MG63 (cell line): ENCODE measurements at regions not wholly inside any gene's neighbourhood (a gene's known extent, or its start where the extent isn't known, plus 50 kb on each side); places are given as distances from the start of the nearest gene placed in this dataset.
"Not testable (repeated sequence)": the region's sequence is repeated elsewhere in the genome, so short reads cannot be mapped to it uniquely, and the experiment has no call there.

Experiments
- DNase-seq: peaks from one replicate; pipeline ENCODE4 v3.0.0-alpha.2; 2020
- H3K27me3 ChIP-seq: fragments of 250-450 bp; sonication (Bioruptor Pico); 2 replicates; pipeline ENCODE4 v1.5.1; 2020; ENCODE audit warnings: mild to moderate bottlenecking, moderate library complexity
- H3K36me3 ChIP-seq: fragments of 250-450 bp; sonication (Bioruptor Pico); 2 replicates; pipeline ENCODE4 v1.5.1; 2020; ENCODE audit warnings: mild to moderate bottlenecking, moderate library complexity
- H3K4me3 ChIP-seq: fragments of 250-450 bp; sonication (Bioruptor Pico); 2 replicates; pipeline ENCODE4 v1.5.1; 2020; ENCODE audit warnings: mild to moderate bottlenecking, moderate library complexity
- H3K9me3 ChIP-seq: fragments of 250-450 bp; sonication (Bioruptor Pico); 2 replicates; pipeline ENCODE4 v1.5.1; 2020; ENCODE audit warnings: mild to moderate bottlenecking, moderate library complexity

GRCh38 chrX:3842822-3843521 lies 129.5 kb upstream of the PRKX start:
- peak overlapping the region; percentile 35; the same call in 1 of the 2 replicates for H3K4me3 ChIP-seq
- not testable (repeated sequence) for H3K27me3 ChIP-seq, H3K36me3 ChIP-seq, H3K9me3 ChIP-seq
- DNase-seq: peak; percentile 41

GRCh38 chrX:3838754-3839153 lies 125.3 kb upstream of the PRKX start:
- DNase-seq, H3K9me3 ChIP-seq, H3K36me3 ChIP-seq, H3K4me3 ChIP-seq, H3K27me3 ChIP-seq: not testable (repeated sequence)

- DNase-seq, H3K4me3 ChIP-seq, H3K27me3 ChIP-seq, H3K36me3 ChIP-seq, H3K9me3 ChIP-seq: not testable (repeated sequence)
These were observed 124.7 kb upstream of the PRKX start for GRCh38 chrX:3837958-3838643.

GRCh38 chrX:3837211-3837610 lies 123.8 kb upstream of the PRKX start:
- H3K4me3 ChIP-seq, H3K36me3 ChIP-seq, H3K9me3 ChIP-seq, DNase-seq, H3K27me3 ChIP-seq: not testable (repeated sequence)

- H3K36me3 ChIP-seq, H3K9me3 ChIP-seq, H3K27me3 ChIP-seq, DNase-seq, H3K4me3 ChIP-seq: not testable (repeated sequence)
These were observed 120.5 kb upstream of the PRKX start for GRCh38 chrX:3833761-3834542.

GRCh38 chrX:3830020-3830419 lies 116.6 kb upstream of the PRKX start:
- H3K9me3 ChIP-seq, H3K36me3 ChIP-seq, DNase-seq, H3K4me3 ChIP-seq, H3K27me3 ChIP-seq: not testable (repeated sequence)

- not testable (repeated sequence) for H3K4me3 ChIP-seq, H3K27me3 ChIP-seq, H3K9me3 ChIP-seq, DNase-seq, H3K36me3 ChIP-seq
These were observed 115.6 kb upstream of the PRKX start for GRCh38 chrX:3829041-3829531.

- DNase-seq, H3K4me3 ChIP-seq, H3K9me3 ChIP-seq, H3K36me3 ChIP-seq, H3K27me3 ChIP-seq: not testable (repeated sequence)
These were observed 115.1 kb upstream of the PRKX start for GRCh38 chrX:3828378-3829040.

- not testable (repeated sequence) for H3K9me3 ChIP-seq, H3K36me3 ChIP-seq, H3K27me3 ChIP-seq, DNase-seq, H3K4me3 ChIP-seq
These were observed 110.6 kb upstream of the PRKX start for GRCh38 chrX:3824008-3824407.

GRCh38 chrX:3820167-3820566 lies 106.7 kb upstream of the PRKX start:
- no peak for DNase-seq
- H3K36me3 ChIP-seq: peaks cover 16% of the 10 kb centered on the region
- H3K27me3 ChIP-seq: no peaks in the 10 kb centered on the region
- H3K9me3 ChIP-seq: no peaks in the 10 kb centered on the region
- no peak overlapping the region for H3K4me3 ChIP-seq

GRCh38 chrX:3817480-3817879 lies 104.0 kb upstream of the PRKX start:
- DNase-seq, H3K4me3 ChIP-seq, H3K9me3 ChIP-seq, H3K27me3 ChIP-seq: not testable (repeated sequence)
- peaks cover 16% of the 10 kb centered on the region for H3K36me3 ChIP-seq

GRCh38 chrX:3815896-3816664 lies 102.6 kb upstream of the PRKX start:
- Histone ChIP-seq H3K9me3 (no peaks in the 10 kb centered on the region), H3K27me3 (no peaks in the 10 kb centered on the region), H3K4me3 (peak overlapping the region; percentile 75), H3K36me3 (peaks cover 16% of the 10 kb centered on the region)
- peak; percentile 64 for DNase-seq

- no peaks in the 10 kb centered on the region for H3K9me3 ChIP-seq
- H3K36me3 ChIP-seq: no peaks in the 10 kb centered on the region
- H3K27me3 ChIP-seq: peaks cover 16% of the 10 kb centered on the region
- no peak for DNase-seq
- no peak overlapping the region for H3K4me3 ChIP-seq
These were observed 98.2 kb upstream of the PRKX start for GRCh38 chrX:3811331-3812311.

- Histone ChIP-seq H3K27me3 (peaks cover 19% of the 10 kb centered on the region), H3K4me3 (no peak overlapping the region), H3K36me3 (no peaks in the 10 kb centered on the region), H3K9me3 (no peaks in the 10 kb centered on the region)
- DNase-seq: no peak
These were observed 94.5 kb upstream of the PRKX start for GRCh38 chrX:3807906-3808305.

GRCh38 chrX:3806630-3807029 lies 93.2 kb upstream of the PRKX start:
- Histone ChIP-seq H3K36me3 (no peaks in the 10 kb centered on the region), H3K9me3 (no peaks in the 10 kb centered on the region), H3K4me3 (no peak overlapping the region), H3K27me3 (peaks cover 19% of the 10 kb centered on the region)
- no peak for DNase-seq
